Gastrocnemius medialis (tissue), 4 donors: ENCODE measurements at regions not wholly inside any gene's neighbourhood (a gene's known extent, or its start where the extent isn't known, plus 50 kb on each side); places are given as distances from the start of the nearest gene placed in this dataset.

Experiments used
- ATAC-seq, 2 donors: fragments of 150-250 bp; one replicate each; pipeline ENCODE4 v1.9.1; 2016
- DNase-seq, 2 donors: peaks; one replicate each; pipeline ENCODE4 v3.0.0-alpha.2; 2019
- H3K27ac ChIP-seq, 4 donors: fragments of 200-600 bp; sonication (generic); 1 replicate in 1 of 4; 2 replicates in 3 of 4; pipeline ENCODE4 v1.5.1; 2016 to 2018; ENCODE audit warnings: mild to moderate bottlenecking in 2 of 4, moderate library complexity in 1 of 4
- H3K27me3 ChIP-seq, 3 donors: fragments of 200-600 bp; sonication (generic) in 2 of 3; 1 replicate in 1 of 3; 2 replicates in 2 of 3; pipeline versions ENCODE4 v1.5.1 to v1.6.0; 2016 to 2019; ENCODE audit warnings: mild to moderate bottlenecking in 1 of 3, moderate library complexity in 1 of 3
- H3K36me3 ChIP-seq, 2 donors: fragments of 200-600 bp; sonication (generic) in 1 of 2; one replicate each; pipeline ENCODE4 v1.5.1; 2017 to 2018
- H3K4me1 ChIP-seq, 2 donors: fragments of 200-600 bp; sonication (generic) in 1 of 2; one replicate each; pipeline ENCODE4 v1.5.1; 2016 to 2017; ENCODE audit warnings: mild to moderate bottlenecking in 2 of 2
- H3K4me3 ChIP-seq, 4 donors: fragments of 200-600 bp; sonication (generic) in 3 of 4; 1 replicate in 1 of 4; 2 replicates in 3 of 4; pipeline ENCODE4 v1.5.1; 2016 to 2019; ENCODE audit warnings: mild to moderate bottlenecking in 2 of 4
- H3K9me3 ChIP-seq, 3 donors: fragments of 200-600 bp; sonication (generic) in 2 of 3; 1 replicate in 1 of 3; 2 replicates in 2 of 3; pipeline ENCODE4 v1.5.1; 2016 to 2019
- CTCF ChIP-seq, 5 experiments: fragments of 450-650 bp in 3 of 5; fragments of 200-600 bp in 2 of 5; sonication (generic) in 2 of 5; IDR thresholded peaks in 4 of 5; conservative IDR thresholded peaks in 1 of 5; 1 replicate in 4 of 5; 2 replicates in 1 of 5; pipeline ENCODE4 v1.5.1; 2016 to 2019; ENCODE audit warnings: antibody characterized with exemption in 5 of 5, mild to moderate bottlenecking in 3 of 5, moderate library complexity in 3 of 5
- POLR2A ChIP-seq, 2 donors: fragments of 450-650 bp; IDR thresholded peaks; one replicate each; pipeline ENCODE4 v1.6.1; 2017; ENCODE audit warnings: antibody characterized with exemption in 2 of 2, mild to moderate bottlenecking in 2 of 2, moderate library complexity in 2 of 2
- in situ Hi-C, 4 donors: fragments of 200-750 bp; cut with MboI; loops; one replicate each; pipeline versions ENCODE4 v1.15.0 to v1.8.0; 2017; ENCODE audit warnings: low sequenced_read_pairs in 4 of 4
- intact Hi-C: fragments of 100-400 bp; cut with DNase I; formaldehyde crosslinking; loops from one replicate; pipeline ENCODE4 v1.15.1; 2023; ENCODE audit warnings: low total_unique reads

- no peaks in the 10 kb centered on the region for H3K9me3 ChIP-seq
- ATAC-seq (peak in 1 of 2 donors; percentile 77), DNase-seq (peak; percentile 23 to 37)
- no peak overlapping the region for H3K4me3 ChIP-seq
- in situ Hi-C loops: no loop called here
- no peak for TF ChIP-seq POLR2A (IDR thresholded peaks at IDR 0.05)
- no peak for TF ChIP-seq CTCF (IDR thresholded peaks at IDR 0.05 in 4 of 5, conservative IDR thresholded peaks at IDR 0.05 in 1 of 5)
- peak overlapping the region; percentile 20 to 75 (median 60) for H3K27ac ChIP-seq
- H3K4me1 ChIP-seq: peaks cover 0 to 6% of the 10 kb centered on the region in 2 donors
- no peaks in the 10 kb centered on the region for H3K36me3 ChIP-seq
- intact Hi-C loops: no loop called here
- H3K27me3 ChIP-seq: no peaks in the 10 kb centered on the region
Observed at GRCh38 chr15:95840004-95840403, 490.5 kb upstream of the NR2F2 start.

- intact Hi-C loops (no loop called here), in situ Hi-C loops (no loop called here)
- no peak overlapping the region for H3K4me3 ChIP-seq
- no peaks in the 10 kb centered on the region for H3K27me3 ChIP-seq
- no peaks in the 10 kb centered on the region for H3K36me3 ChIP-seq
- ATAC-seq (no peak), DNase-seq (no peak)
- H3K9me3 ChIP-seq: no peaks in the 10 kb centered on the region
- peak overlapping the region; percentile 20 to 75 (median 60) for H3K27ac ChIP-seq
- H3K4me1 ChIP-seq: peaks cover 0 to 6% of the 10 kb centered on the region in 2 donors
- TF ChIP-seq POLR2A (IDR thresholded peaks at IDR 0.05): no peak
- TF ChIP-seq CTCF (IDR thresholded peaks at IDR 0.05 in 4 of 5, conservative IDR thresholded peaks at IDR 0.05 in 1 of 5): no peak
Observed at GRCh38 chr15:95840855-95841254, 489.6 kb upstream of the NR2F2 start.

DNA sequence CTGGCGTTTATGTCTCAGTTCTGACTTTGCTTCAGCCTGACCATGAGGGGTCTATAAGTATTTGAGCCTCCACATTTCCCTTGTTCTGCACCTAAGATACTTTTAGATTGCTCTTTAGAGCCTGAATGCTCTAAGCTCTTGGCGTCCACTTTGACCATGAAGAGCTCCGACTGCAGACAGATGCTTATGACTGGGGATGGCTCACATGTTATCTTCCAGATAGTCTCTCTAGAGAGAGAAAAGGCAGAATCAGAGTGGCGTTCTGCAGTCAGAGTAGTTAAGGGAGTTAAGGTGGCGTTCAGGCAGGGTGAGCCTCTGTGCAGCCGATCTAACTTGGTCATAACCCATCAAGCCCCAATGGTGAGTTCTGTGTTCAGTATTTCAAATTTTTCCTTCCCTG, 487.9 kb upstream of the NR2F2 start:
- ATAC-seq (no peak), DNase-seq (no peak)
- intact Hi-C loops: no loop called here
- no peaks in the 10 kb centered on the region for H3K36me3 ChIP-seq
- H3K9me3 ChIP-seq: no peaks in the 10 kb centered on the region
- in situ Hi-C loops: no loop called here
- TF ChIP-seq CTCF (IDR thresholded peaks at IDR 0.05 in 4 of 5, conservative IDR thresholded peaks at IDR 0.05 in 1 of 5) (no peak), POLR2A (IDR thresholded peaks at IDR 0.05) (no peak)
- H3K27ac ChIP-seq: peak overlapping the region; percentile 40 to 57 (median 41)
- H3K27me3 ChIP-seq: no peaks in the 10 kb centered on the region
- peaks cover 0 to 6% of the 10 kb centered on the region in 2 donors for H3K4me1 ChIP-seq
- no peak overlapping the region for H3K4me3 ChIP-seq

DNA sequence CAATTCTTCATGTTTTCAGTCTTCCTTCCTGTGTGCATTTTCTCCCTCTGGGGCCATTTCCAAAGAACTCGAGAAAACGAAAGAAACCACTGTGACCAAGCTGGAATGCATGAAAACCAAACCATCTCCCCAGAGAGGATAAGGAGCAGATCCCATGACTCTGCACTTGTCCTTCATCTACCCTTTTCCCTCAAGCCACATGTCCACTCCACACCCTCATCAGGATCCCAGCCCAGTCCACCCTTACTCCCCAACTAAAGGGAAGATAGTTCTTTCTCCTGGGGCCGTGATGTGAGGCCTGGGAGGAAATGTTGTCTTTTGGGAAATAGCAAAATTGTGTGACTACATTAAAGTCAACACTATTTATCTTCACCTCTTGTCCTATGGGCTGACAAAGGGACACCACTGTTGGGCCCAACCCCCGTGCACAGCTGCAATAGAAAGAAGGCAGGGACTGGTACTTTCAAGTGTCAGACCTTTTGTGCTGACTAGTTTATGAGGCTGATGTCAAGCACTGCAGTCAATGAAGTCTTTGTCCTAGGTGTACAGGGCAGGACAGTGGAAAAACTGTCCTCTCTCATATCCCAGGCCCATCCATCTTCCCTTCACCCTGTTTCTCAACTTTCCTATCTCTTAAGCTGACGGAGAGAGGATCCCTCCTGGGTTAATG, 487.1 kb upstream of the NR2F2 start:
- Histone ChIP-seq H3K9me3 (no peaks in the 10 kb centered on the region), H3K27ac (peak overlapping the region; percentile 24 to 57 (median 41)), H3K27me3 (no peaks in the 10 kb centered on the region), H3K4me1 (peaks cover 0 to 6% of the 10 kb centered on the region in 2 donors), H3K4me3 (no peak overlapping the region), H3K36me3 (no peaks in the 10 kb centered on the region)
- ATAC-seq: peak; percentile 48 to 68
- in situ Hi-C loops: no loop called here
- intact Hi-C loops: no loop called here
- no peak for TF ChIP-seq POLR2A (IDR thresholded peaks at IDR 0.05)
- no peak for TF ChIP-seq CTCF (IDR thresholded peaks at IDR 0.05 in 4 of 5, conservative IDR thresholded peaks at IDR 0.05 in 1 of 5)
- DNase-seq: no peak
